ENCODE measurements at regions not wholly inside any gene's neighbourhood (a gene's known extent, or its start where the extent isn't known, plus 50 kb on each side); places are given as distances from the start of the nearest gene placed in this dataset.

- no peaks in the 10 kb centered on the region for H3K27me3 ChIP-seq
- H3K4me1 ChIP-seq: no peaks in the 10 kb centered on the region
- no peak overlapping the region for H3K27ac ChIP-seq
- H3K9me3 ChIP-seq: no peaks in the 10 kb centered on the region
- no peak for DNase-seq
- no peak overlapping the region for H3K4me3 ChIP-seq
- no peaks in the 10 kb centered on the region for H3K36me3 ChIP-seq
- TF ChIP-seq CTCF (IDR thresholded peaks at IDR 0.05) (no peak), POLR2A (IDR thresholded peaks at IDR 0.05) (no peak)
These were observed 211.6 kb upstream of the NR5A2 start for GRCh38 chr1:199815947-199816346.

- no peak for DNase-seq
- no peak overlapping the region for H3K4me3 ChIP-seq
- no peaks in the 10 kb centered on the region for H3K9me3 ChIP-seq
- no peaks in the 10 kb centered on the region for H3K27me3 ChIP-seq
- no peaks in the 10 kb centered on the region for H3K36me3 ChIP-seq
- no peak overlapping the region for H3K27ac ChIP-seq
- no peak for TF ChIP-seq POLR2A (IDR thresholded peaks at IDR 0.05)
- TF ChIP-seq CTCF (IDR thresholded peaks at IDR 0.05): no peak
- no peaks in the 10 kb centered on the region for H3K4me1 ChIP-seq
These were observed 210.2 kb upstream of the NR5A2 start for GRCh38 chr1:199817266-199817665.

GRCh38 chr1:199821029-199821779, 206.3 kb upstream of the NR5A2 start:
- Histone ChIP-seq H3K9me3 (no peaks in the 10 kb centered on the region), H3K27ac (no peak overlapping the region), H3K4me3 (no peak overlapping the region), H3K4me1 (no peaks in the 10 kb centered on the region), H3K36me3 (no peaks in the 10 kb centered on the region), H3K27me3 (no peaks in the 10 kb centered on the region)
- TF ChIP-seq POLR2A (IDR thresholded peaks at IDR 0.05): no peak
- TF ChIP-seq CTCF (IDR thresholded peaks at IDR 0.05): no peak
- DNase-seq: no peak

GRCh38 chr1:199832451-199832850, 195.1 kb upstream of the NR5A2 start:
- no peaks in the 10 kb centered on the region for H3K27me3 ChIP-seq
- no peak overlapping the region for H3K4me3 ChIP-seq
- DNase-seq: no peak
- H3K36me3 ChIP-seq: no peaks in the 10 kb centered on the region
- TF ChIP-seq CTCF (IDR thresholded peaks at IDR 0.05): no peak
- TF ChIP-seq POLR2A (IDR thresholded peaks at IDR 0.05): no peak
- no peaks in the 10 kb centered on the region for H3K4me1 ChIP-seq
- no peaks in the 10 kb centered on the region for H3K9me3 ChIP-seq
- no peak overlapping the region for H3K27ac ChIP-seq

- no peak for DNase-seq
- H3K27me3 ChIP-seq: no peaks in the 10 kb centered on the region
- H3K27ac ChIP-seq: no peak overlapping the region
- no peaks in the 10 kb centered on the region for H3K4me1 ChIP-seq
- H3K36me3 ChIP-seq: no peaks in the 10 kb centered on the region
- TF ChIP-seq POLR2A (IDR thresholded peaks at IDR 0.05): no peak
- TF ChIP-seq CTCF (IDR thresholded peaks at IDR 0.05): no peak
- H3K9me3 ChIP-seq: no peaks in the 10 kb centered on the region
- no peak overlapping the region for H3K4me3 ChIP-seq
These were observed 192.8 kb upstream of the NR5A2 start for GRCh38 chr1:199834711-199835110.

GRCh38 chr1:199836430-199836829, 191.1 kb upstream of the NR5A2 start:
- H3K4me3 ChIP-seq: no peak overlapping the region
- no peaks in the 10 kb centered on the region for H3K36me3 ChIP-seq
- H3K4me1 ChIP-seq: no peaks in the 10 kb centered on the region
- no peak overlapping the region for H3K27ac ChIP-seq
- H3K27me3 ChIP-seq: no peaks in the 10 kb centered on the region
- no peak for DNase-seq
- TF ChIP-seq POLR2A (IDR thresholded peaks at IDR 0.05): no peak
- no peak for TF ChIP-seq CTCF (IDR thresholded peaks at IDR 0.05)
- H3K9me3 ChIP-seq: no peaks in the 10 kb centered on the region

Data from Peyer's patch (tissue), 4 donors.